Effector memory CD4-positive, alpha-beta T cell (primary cell): ENCODE measurements at regions not wholly inside any gene's neighbourhood (a gene's known extent, or its start where the extent isn't known, plus 50 kb on each side); places are given as distances from the start of the nearest gene placed in this dataset.

Experiments
- DNase-seq, 3 donors: peaks; one replicate each; pipeline ENCODE4 v3.0.0-alpha.2; 2020
- H3K27ac ChIP-seq: 2 replicates; pipeline ENCODE4 v1.7.0; 2013; ENCODE audit warnings: mild to moderate bottlenecking, low read length, moderate library complexity; ENCODE audit not compliant: insufficient read depth, poor library complexity, severe bottlenecking
- H3K27me3 ChIP-seq: replicated peaks from 2 replicates; pipeline ENCODE4 v1.7.0; 2013; ENCODE audit warnings: mild to moderate bottlenecking, low read length; ENCODE audit not compliant: insufficient read depth, control insufficient read depth, poor library complexity, severe bottlenecking
- H3K36me3 ChIP-seq: 2 replicates; pipeline ENCODE4 v1.7.0; 2013; ENCODE audit warnings: mild to moderate bottlenecking, low read length, moderate library complexity; ENCODE audit not compliant: control insufficient read depth, insufficient read depth
- H3K4me1 ChIP-seq: 2 replicates; pipeline ENCODE4 v1.7.0; 2013; ENCODE audit warnings: low read length, mild to moderate bottlenecking; ENCODE audit not compliant: control insufficient read depth, insufficient read depth, poor library complexity, severe bottlenecking
- H3K4me3 ChIP-seq: 2 replicates; pipeline ENCODE4 v1.7.0; 2013; ENCODE audit warnings: low read length, low read depth, mild to moderate bottlenecking; ENCODE audit not compliant: insufficient read depth, poor library complexity, severe bottlenecking
- H3K9me3 ChIP-seq: 2 replicates; pipeline ENCODE4 v1.7.0; 2013; ENCODE audit warnings: mild to moderate bottlenecking, low read length, moderate library complexity; ENCODE audit not compliant: control insufficient read depth

DNA sequence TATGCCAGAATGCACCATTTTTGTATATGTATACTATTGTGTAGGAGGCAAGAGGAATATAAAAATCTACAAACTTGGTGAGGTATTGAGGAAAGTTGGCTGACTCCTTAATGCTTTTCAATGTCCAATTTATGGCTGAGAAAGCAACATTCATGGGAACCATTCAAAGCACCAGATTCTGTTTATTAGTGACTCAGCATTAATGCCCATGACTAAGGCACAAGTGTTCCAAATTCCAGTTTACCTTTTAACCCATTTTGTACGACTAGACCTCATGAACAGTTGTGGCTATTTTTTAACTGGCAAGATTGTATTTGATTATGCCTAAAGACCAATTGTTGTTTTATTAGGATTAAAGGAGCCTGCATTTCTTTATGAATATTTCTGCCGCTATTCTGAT is 375.4 kb upstream of the ATP2B1 start:
- Histone ChIP-seq H3K4me1 (no peaks in the 10 kb centered on the region), H3K4me3 (no peak overlapping the region), H3K27ac (no peak overlapping the region), H3K36me3 (no peaks in the 10 kb centered on the region), H3K9me3 (no peaks in the 10 kb centered on the region), H3K27me3 (no peaks in the 10 kb centered on the region)
- DNase-seq, result no peak

DNA sequence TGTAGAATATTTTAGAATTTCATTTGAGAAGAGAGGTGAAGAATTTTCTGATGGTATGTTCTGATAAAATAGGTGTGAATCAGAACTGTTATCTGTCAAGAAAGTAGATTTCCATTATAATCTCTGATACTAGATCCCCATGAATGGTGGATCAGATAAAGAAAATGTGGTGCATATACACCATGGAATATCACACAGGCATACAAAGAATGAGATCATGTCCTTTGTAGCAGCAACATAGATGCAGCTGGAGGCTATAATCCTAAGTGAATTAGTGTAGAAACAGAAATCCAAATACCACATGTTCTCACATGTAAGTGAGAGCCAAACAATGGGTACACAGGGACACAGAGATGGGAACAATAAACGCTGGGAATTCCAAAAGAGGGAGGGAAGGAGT is 372.0 kb upstream of the ATP2B1 start:
- DNase-seq, result no peak
- Histone ChIP-seq H3K27me3 (no peaks in the 10 kb centered on the region), H3K36me3 (no peaks in the 10 kb centered on the region), H3K9me3 (no peaks in the 10 kb centered on the region), H3K27ac (no peak overlapping the region), H3K4me3 (no peak overlapping the region), H3K4me1 (peaks cover 21% of the 10 kb centered on the region)

DNA sequence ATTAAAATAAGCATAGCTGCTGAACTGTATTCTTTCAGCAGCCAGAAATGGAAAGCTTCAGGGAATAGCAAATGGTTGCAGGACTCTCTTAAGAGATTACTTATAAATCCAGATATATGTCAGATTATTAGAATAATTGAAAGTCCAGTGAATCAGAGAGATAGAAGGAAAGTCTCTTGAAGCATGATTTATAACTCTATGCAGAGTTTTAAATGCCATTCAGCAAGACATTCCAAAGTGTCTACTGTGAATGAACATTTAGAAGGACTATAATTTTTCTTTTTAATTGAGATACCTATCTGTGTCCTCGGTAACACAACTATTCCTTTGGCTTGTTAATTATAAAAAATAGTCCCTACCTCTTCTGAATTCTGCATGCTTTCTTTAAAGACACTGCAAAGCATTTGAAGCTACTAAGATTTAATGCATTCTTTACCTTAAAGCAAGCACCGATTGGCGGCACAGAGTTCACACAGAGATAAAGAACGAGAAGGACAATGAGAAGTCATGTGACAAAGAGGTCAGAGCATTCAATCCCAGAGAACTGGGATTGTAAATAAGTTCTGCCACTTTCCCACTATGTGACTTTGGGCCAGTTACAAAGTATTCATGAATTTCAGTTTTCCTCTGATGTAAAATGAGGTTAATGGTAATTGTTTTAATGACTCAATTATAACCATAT is 371.0 kb upstream of the ATP2B1 start:
- Histone ChIP-seq H3K4me1 (peaks cover 25% of the 10 kb centered on the region), H3K4me3 (no peak overlapping the region), H3K36me3 (no peaks in the 10 kb centered on the region), H3K27me3 (no peaks in the 10 kb centered on the region), H3K27ac (no peak overlapping the region), H3K9me3 (no peaks in the 10 kb centered on the region)
- no peak for DNase-seq

DNA sequence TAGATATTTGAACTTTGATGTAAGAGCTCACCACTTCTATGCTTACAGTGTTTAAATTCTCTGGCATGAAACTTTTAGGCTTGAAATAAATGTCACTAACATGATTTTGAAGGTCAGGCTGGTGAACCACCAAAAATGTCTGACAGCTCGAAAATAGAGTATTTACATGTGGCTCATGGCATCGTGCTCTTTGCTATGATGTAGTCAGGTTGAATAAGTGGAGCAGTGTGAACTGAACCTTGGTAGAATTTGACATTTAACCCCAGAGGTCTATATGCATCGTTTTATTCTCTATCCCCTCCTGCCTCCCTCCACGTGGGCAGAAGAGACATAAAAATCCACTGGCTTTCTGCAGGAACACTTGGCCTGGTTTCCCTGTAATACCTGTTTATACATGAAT is 369.7 kb upstream of the ATP2B1 start:
- H3K9me3 ChIP-seq, result no peaks in the 10 kb centered on the region
- H3K27ac ChIP-seq, result no peak overlapping the region
- DNase-seq, result no peak

DNA sequence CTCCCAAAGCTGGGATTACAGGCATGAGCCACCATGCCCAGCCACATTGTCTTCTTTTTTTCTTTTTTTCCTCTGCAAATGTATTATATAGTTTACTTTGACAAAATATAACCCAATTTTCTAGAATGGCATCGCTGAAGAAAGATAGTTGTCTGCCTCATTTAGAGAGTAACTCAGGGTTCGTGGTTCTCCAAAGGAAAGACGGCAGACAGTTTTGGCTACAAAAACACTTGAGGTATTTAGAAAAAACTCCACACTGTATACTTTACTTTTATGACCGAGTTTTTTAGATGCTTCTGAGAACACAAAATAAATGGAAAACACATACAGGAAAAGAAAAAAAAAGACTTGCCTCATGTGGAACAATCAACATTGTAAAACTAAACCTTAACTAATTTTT is 369.1 kb upstream of the ATP2B1 start:
- Histone ChIP-seq H3K4me1 (peaks cover 25% of the 10 kb centered on the region), H3K9me3 (no peaks in the 10 kb centered on the region), H3K36me3 (no peaks in the 10 kb centered on the region), H3K27ac (no peak overlapping the region), H3K27me3 (no peaks in the 10 kb centered on the region), H3K4me3 (no peak overlapping the region)
- no peak for DNase-seq

More for the DNA sequence above, 369.7 kb upstream of the ATP2B1 start:
- Histone ChIP-seq H3K4me3 (no peak overlapping the region), H3K4me1 (peaks cover 25% of the 10 kb centered on the region), H3K36me3 (no peaks in the 10 kb centered on the region), H3K27me3 (no peaks in the 10 kb centered on the region)

DNA sequence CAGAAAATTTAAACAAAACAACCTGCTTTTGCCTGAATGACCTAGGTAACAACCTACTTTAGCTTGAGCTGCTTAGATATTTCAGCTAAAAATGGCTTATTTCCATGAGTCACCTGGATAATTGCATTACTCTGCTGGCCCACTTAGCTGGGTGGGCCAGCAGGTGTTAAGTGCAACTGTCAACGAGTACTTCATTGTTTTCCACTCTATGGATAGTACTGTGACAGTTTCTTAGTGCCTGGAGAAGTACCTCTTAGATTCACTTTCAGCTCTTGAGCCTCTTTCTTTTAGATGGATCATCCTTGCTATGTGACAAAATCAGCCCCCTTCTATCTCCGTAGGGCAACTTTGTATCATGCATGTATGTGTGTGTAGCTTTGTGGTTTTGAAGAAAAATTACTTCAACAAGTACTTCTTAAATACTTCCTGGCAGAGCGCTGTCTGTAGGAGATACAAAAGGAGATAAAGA is 368.2 kb upstream of the ATP2B1 start:
- Histone ChIP-seq H3K4me3 (no peak overlapping the region), H3K4me1 (peaks cover 25% of the 10 kb centered on the region), H3K36me3 (no peaks in the 10 kb centered on the region), H3K27me3 (no peaks in the 10 kb centered on the region), H3K9me3 (no peaks in the 10 kb centered on the region), H3K27ac (no peak overlapping the region)
- DNase-seq, result no peak

DNA sequence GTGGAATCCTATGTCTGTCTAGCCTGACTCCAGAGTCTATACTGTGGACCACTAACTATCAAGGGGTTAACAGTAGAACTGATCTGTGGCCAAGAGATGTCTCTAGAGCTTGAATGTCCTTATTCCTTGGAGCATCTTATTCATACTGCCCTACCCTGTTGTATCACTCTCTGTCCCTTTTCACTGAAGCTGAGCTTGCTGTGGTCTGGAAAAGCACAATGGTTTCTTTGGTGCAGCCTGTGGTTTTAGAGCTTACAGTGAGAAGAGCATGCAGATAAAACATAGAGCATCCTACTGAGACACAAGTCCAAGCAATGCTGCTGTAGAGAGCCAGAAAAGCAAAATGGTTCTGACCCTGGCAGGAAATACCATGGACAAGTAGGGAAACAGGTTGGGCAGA is 367.0 kb upstream of the ATP2B1 start:
- no peak for DNase-seq
- Histone ChIP-seq H3K4me3 (no peak overlapping the region), H3K4me1 (peaks cover 25% of the 10 kb centered on the region), H3K9me3 (no peaks in the 10 kb centered on the region), H3K36me3 (no peaks in the 10 kb centered on the region), H3K27ac (no peak overlapping the region), H3K27me3 (no peaks in the 10 kb centered on the region)

DNA sequence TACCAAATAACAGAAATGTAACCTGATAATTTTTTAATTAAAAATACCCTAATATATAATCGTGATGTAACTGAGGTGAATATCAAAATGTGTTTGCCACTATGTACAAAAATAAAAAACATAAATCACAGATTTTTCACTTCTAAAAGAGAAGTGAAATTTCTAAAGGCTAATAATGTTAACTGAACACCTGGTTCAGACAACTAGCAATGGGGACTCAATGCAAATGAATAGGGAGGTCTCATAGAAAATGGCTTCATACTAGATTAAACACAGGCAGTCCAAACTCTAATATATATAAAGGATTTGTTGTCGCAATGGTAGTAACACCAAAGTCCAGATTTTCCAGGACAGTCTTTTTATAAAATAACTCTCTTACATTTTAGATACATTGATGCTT is 365.4 kb upstream of the ATP2B1 start:
- no peak for DNase-seq
- Histone ChIP-seq H3K9me3 (no peaks in the 10 kb centered on the region), H3K36me3 (no peaks in the 10 kb centered on the region), H3K4me1 (peaks cover 25% of the 10 kb centered on the region), H3K4me3 (no peak overlapping the region), H3K27ac (no peak overlapping the region), H3K27me3 (no peaks in the 10 kb centered on the region)

DNA sequence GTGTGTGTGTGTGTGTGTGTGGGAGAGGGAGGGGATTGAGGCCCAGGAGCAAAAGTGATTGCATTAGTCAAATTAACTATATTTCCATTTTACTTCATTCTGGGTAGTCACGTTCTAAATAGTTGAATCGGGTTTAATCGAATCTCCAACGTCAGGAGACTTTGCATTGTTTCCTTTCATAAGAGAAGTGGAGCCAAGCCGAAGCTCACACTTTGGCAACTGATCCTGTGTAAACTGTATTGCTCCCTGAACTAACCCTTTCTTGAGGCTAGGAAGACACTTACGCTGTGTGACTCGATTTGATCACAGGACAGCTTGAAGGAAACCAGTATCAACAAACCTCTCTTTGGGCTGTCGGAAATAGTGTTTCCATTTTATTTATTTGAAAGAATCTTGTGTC is 363.4 kb upstream of the ATP2B1 start:
- DNase-seq, result no peak
- Histone ChIP-seq H3K4me3 (no peak overlapping the region), H3K27ac (no peak overlapping the region), H3K4me1 (peaks cover 18% of the 10 kb centered on the region), H3K9me3 (no peaks in the 10 kb centered on the region), H3K27me3 (no peaks in the 10 kb centered on the region), H3K36me3 (no peaks in the 10 kb centered on the region)

DNA sequence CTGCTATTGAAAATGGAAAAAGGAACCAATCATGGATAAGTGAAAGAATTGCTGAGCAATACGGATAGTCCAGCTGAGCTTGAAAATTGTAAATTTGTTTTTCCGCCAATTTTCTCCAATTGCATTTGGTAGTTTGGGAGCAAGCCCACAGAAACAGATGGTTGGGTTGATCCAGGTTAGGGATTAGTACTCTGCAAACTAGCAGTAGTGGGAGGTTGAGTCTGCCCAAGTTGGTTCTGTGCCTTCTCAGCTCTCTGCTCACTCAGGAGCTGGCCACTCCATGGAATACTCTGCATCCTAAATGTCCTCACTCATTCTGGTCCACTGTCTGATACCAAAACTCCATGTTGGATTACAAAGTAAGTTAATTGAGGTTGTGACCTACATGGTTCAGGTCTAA is 361.1 kb upstream of the ATP2B1 start:
- no peaks in the 10 kb centered on the region for H3K9me3 ChIP-seq

More for the DNA sequence above, 361.1 kb upstream of the ATP2B1 start:
- no peak overlapping the region for H3K4me3 ChIP-seq
- H3K4me1 ChIP-seq, result no peaks in the 10 kb centered on the region
- H3K27me3 ChIP-seq, result no peaks in the 10 kb centered on the region
- DNase-seq, result no peak
- no peaks in the 10 kb centered on the region for H3K36me3 ChIP-seq
- no peak overlapping the region for H3K27ac ChIP-seq
